Fibroblast of skin of abdomen (primary cell): ENCODE measurements at regions not wholly inside any gene's neighbourhood (a gene's known extent, or its start where the extent isn't known, plus 50 kb on each side); places are given as distances from the start of the nearest gene placed in this dataset.
"Not testable (repeated sequence)": the region's sequence is repeated elsewhere in the genome, so short reads cannot be mapped to it uniquely, and the experiment has no call there.

ENCODE experiments used
- DNase-seq: peaks from one replicate; pipeline ENCODE4 v3.0.0-alpha.2; 2013

DNA sequence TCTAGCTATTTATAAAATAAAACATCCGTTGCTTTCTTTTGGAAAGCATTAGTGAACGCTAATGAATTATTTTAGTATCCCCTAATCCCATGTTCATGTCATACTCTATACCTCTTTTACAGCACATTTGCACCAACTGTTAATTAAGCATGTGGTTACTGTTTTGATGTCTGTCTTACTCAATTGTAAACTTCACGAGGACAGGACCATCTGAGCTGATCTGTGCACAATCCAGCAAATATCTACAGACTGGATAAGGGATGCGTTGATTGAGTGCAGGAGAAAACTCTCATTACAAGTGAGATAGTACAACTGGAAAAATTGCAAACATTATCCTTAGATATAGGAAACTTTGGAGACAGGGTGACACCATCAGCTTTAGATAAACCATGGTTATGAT is 201.1 kb downstream of the PCDH20 start:
- DNase-seq: no peak

DNA sequence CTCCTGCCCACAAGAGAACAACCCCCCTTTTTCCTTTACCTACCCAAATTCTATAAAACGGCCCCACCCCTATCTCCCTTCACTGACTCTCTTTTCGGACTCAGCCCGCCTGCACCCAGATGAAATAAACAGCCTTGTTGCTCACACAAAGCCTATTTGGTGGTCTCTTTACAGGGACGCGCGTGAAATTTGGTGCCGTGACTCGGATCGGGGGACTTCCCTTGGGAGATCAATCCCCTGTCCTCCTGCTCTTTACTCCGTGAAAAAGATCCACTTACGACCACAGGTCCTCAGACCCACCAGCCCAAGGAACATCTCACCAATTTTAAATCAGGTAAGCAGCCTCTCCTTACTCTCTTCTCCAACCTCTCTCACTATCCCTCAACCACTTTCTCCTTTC is 209.8 kb downstream of the PCDH20 start:
- DNase-seq: not testable (repeated sequence)

DNA sequence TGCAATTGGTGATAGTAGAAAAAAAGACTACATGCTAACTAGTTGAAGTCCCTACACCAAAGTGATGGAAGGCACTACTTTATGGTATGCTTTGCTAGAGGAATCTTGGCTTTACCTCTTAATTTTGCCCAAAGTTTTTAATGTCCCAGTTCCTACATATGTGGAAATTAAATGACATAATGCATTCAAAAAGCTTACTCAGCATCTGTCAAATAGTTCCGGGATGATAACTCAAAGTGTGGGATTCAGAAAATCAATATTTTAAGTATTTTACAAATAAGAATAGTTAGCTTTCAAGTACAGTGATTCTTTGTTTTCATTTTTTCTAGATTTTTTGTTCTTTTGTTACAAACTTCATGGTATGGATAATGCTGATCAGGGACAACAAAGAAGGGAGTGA is 211.6 kb downstream of the PCDH20 start:
- no peak for DNase-seq

DNA sequence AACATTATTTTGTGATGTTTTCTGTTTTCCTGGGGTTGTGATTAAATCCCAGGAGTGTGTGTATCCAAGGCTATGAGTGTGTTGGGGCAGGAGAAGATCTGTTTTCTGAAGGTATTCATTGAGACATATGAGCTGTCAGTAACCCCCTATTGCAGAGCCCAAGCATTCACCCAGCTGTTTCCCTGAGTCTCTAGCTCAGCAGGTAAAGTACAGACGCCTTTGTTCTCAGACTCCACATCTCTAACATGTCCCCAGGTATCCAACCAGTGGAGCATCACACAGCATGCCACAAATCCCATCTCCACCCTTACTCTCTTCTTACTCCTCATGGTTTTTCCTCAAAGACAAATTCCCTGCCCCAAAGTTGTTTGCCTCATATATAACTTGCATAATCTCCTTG is 213.6 kb downstream of the PCDH20 start:
- no peak for DNase-seq

DNA sequence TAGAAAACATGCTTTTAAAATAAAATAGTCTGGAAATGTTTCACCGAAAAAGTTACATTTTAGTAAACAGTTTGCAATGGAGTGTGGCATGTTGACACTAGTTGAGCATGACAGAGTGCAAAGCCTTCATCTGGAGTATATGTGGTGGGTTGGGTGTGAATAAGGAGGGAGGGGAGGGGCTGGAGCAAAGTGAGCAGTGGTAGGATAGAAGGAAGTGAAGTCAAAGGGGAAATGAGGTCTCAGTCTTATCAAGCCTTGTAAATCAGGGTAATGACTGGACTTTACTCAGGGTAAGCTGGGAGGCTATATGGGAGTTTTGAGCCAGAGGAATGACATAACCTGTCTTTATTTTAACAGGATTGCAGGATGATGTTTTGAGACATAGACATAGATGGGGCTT is 222.8 kb downstream of the PCDH20 start:
- DNase-seq: no peak

DNA sequence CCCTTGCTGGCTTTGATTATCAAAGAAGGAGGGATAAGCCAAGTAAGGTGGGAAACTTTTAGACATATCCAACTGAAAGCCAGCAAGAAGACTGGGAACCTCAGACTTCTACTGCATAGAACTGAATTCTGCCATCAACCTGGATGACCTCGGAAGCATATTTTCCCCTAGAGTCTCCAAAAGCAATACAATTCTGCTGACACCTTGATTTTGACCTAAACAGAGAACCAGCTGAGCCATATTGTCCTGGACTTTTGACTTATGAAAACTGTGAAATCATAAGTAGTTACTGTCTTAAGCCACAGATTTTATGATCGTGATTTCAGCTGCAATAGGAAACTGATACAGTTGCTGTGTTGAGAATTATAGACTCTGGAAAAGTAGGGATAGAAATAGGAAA is 227.6 kb downstream of the PCDH20 start:
- no peak for DNase-seq

- no peak for DNase-seq
Measured at GRCh38 chr13:61187471-61187870, 228.2 kb downstream of the PCDH20 start.

GRCh38 chr13:61183670-61184069 is 232.0 kb downstream of the PCDH20 start:
- no peak for DNase-seq

- DNase-seq: no peak
Measured at GRCh38 chr13:61180234-61180633, 235.4 kb downstream of the PCDH20 start.

- DNase-seq: no peak
Measured at GRCh38 chr13:61179741-61180140, 235.9 kb downstream of the PCDH20 start.

DNA sequence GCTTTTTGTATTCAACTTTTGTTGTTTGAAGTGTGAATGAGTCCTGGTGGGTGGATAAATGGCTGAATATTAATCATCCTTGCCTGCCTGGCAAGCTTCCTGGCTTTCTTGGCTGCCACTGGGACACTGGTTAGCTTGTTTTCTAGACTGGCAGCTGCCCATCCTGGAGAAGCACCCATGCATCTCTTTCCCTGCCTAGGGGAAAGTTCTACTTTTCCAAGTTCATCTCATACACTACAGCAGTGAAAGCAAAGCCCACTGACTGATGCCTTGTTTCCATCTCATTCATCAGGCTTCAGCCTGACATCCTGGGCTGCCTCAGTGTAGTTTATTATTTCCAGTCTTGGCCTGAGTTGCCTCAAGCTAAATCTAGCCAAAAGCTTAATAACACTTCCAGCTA is 244.8 kb downstream of the PCDH20 start:
- no peak for DNase-seq

GRCh38 chr13:61162636-61163035 is 253.0 kb downstream of the PCDH20 start:
- DNase-seq: peak; percentile 1

- DNase-seq: no peak
Measured at GRCh38 chr13:61162106-61162505, 253.5 kb downstream of the PCDH20 start.

GRCh38 chr13:61156753-61157152 is 258.9 kb downstream of the PCDH20 start:
- no peak for DNase-seq

DNA sequence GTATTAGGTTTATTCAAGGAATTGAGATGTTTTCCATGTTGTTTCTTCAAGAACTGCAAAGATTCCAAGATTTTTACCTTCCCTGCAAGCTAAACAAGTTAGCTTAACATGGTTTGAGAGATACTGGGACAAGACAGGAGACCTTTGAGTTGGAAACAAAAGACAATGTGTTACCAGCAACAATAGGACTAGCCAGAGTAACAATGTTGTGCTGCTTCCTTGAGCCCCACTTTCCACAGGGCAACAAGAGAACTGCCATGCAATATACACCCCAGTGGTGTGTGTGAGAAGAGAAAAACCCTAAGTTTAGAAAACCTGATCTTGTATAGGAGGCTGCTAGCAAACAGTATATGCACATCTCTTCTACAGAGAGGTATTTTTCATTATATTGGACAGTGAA is 264.6 kb downstream of the PCDH20 start:
- DNase-seq: no peak

DNA sequence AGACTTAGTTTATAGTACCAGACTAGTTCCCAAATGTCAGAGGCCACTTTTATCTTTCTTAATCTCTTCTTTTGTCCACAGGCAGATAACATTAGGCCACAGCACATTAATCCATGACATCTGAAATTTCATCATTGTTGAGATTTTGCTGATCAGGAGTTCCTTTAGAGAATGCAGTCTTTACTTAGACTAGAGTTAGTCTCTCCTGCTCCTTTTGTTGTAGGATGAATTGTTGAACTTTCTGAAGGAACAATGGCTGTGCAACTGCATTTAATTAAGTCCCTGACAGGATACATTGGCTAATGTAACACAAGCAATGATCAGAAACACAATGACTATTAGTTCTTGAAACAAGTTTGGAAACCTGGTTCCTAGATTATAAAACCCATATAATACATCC is 266.3 kb downstream of the PCDH20 start:
- no peak for DNase-seq

- no peak for DNase-seq
Measured at GRCh38 chr13:61148691-61149315, 266.8 kb downstream of the PCDH20 start.

DNA sequence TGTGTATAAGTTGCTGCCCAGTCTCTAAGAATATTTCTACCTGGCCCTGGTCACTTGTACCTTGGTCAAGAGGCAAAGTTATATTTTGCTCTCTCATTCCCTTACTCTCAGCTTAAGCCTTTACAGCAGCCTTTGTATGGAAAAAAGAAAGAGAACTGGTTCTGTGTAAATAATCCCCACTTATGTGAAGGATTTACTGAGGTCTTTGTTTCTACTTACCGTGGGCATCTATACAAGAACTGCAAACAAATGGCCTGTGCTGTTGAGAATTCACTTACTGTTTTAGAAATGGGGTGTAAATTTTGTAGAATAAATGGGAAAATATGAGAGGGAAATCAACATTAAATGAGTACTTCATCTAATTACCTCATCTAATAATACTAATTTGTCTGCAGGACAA is 267.4 kb downstream of the PCDH20 start:
- DNase-seq: no peak

DNA sequence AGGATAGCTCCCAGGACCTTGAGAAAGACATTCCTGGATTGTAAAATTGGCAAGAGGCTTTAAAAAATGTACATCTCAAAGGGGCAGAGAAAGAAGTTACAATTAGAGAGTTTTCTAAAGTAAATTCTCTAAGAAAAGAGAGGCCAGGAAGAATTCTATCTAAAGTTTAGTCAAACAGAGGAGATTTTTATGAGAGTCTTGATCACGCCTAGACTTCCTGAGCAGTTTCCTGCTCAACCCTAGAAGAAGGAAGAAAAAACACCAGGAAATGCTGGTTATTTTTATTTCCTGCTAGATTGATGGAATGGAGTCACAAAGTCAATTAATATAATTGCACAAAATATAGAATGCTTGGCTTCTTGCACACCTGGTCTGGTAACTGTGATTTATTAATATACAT is 269.1 kb downstream of the PCDH20 start:
- DNase-seq: no peak

GRCh38 chr13:61146158-61146557 is 269.5 kb downstream of the PCDH20 start:
- DNase-seq: no peak

GRCh38 chr13:61144834-61145593 is 270.6 kb downstream of the PCDH20 start:
- no peak for DNase-seq

GRCh38 chr13:61144301-61144700 is 271.3 kb downstream of the PCDH20 start:
- DNase-seq: no peak

- no peak for DNase-seq
Measured at GRCh38 chr13:61142506-61142905, 273.1 kb downstream of the PCDH20 start.

DNA sequence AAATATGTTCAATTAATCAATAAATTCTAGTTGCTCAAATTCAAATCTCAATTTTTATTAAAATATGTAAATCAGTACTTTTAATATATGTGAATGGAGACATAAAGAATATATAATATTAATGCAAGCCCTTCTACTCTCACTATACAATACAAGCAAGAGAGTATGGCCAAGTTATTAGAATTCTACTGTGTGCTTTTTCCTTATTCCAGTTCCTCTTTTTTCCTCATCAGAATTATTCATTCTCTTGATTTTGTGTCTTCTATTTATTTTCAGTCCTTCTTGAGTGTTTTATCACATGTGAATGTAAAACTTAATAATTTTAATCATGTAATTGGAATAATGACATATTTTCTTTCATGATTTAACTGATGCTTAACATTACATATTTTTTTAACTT is 276.8 kb downstream of the PCDH20 start:
- no peak for DNase-seq

- DNase-seq: no peak
Measured at GRCh38 chr13:61136515-61136914, 279.1 kb downstream of the PCDH20 start.
